K562 (cell line): ENCODE measurements at regions not wholly inside any gene's neighbourhood (a gene's known extent, or its start where the extent isn't known, plus 50 kb on each side); places are given as distances from the start of the nearest gene placed in this dataset.

ENCODE experiments used
- ATAC-seq: fragments of 200-7000 bp; cut with Tn5 transposase; 3 replicates; pipeline ENCODE4 v1.9.1; 2020; ENCODE audit warnings: moderate library complexity
- BruUV-seq: library from RNA; stranded (reverse); fragments of 400-500 nt; replicated peaks from 2 replicates; lab custom pipeline; 2021; lab: Mats Ljungman, UMichigan
- CTCF ChIA-PET: fragments of 300-600 bp; formaldehyde crosslinking; extraction: SDS; loops from one replicate; lab custom pipeline; 2021; ENCODE audit warnings: low intra/inter-chr PET ratio; lab: Yijun Ruan, JAX
- POLR2A ChIA-PET: fragments of 300-600, 350-650 bp; sonication (Branson Sonifier 250); formaldehyde crosslinking; extraction: SDS; loops from one replicate; lab custom pipeline; 2021; ENCODE audit warnings: antibody characterized with exemption, inconsistent platforms; lab: Yijun Ruan, JAX
- DNase-seq, 4 experiments: peaks; one replicate each; pipeline versions ENCODE4 v3.0.0 to v3.0.0-alpha.2; 2011 to 2018; ENCODE audit warnings: low spot score in 3 of 4, mixed read lengths in 3 of 4; ENCODE audit errors: extremely low read depth in 1 of 4
- FAIRE-seq: peaks from 2 replicates; lab custom pipeline; 2011; peaks lifted over from hg19 to GRCh38; lab: Jason Lieb, UNC
- H2AFZ ChIP-seq: 2 replicates; pipeline ENCODE4 v1.6.0; 2011; ENCODE audit warnings: low read depth, low read length, control low read depth, inconsistent platforms
- H3K27ac ChIP-seq: fragments of 200-600 bp; 3 replicates; pipeline ENCODE4 v1.8.0; 2011; ENCODE audit warnings: low read depth, mild to moderate bottlenecking, control low read depth, inconsistent platforms, low read length, moderate library complexity, mixed read lengths; ENCODE audit errors: extremely low read depth
- H3K27me3 ChIP-seq, 2 experiments: fragments of 300-600 bp in 1 of 2; 2 replicates in 1 of 2; 3 replicates in 1 of 2; pipeline versions ENCODE4 v1.6.0 to v1.8.0; 2011; ENCODE audit warnings: inconsistent platforms in 2 of 2, low read length in 2 of 2, mild to moderate bottlenecking in 1 of 2, mixed read lengths in 1 of 2, moderate library complexity in 1 of 2; ENCODE audit not compliant: control insufficient read depth in 2 of 2, insufficient read depth in 2 of 2
- H3K36me3 ChIP-seq: fragments of 300-600 bp; 3 replicates; pipeline ENCODE4 v1.8.0; 2011; ENCODE audit warnings: mild to moderate bottlenecking, low read length, inconsistent platforms; ENCODE audit not compliant: control insufficient read depth, insufficient read depth
- H3K4me1 ChIP-seq, 2 experiments: fragments of 200-600 bp in 1 of 2; replicated peaks in 1 of 2; 2 replicates in 1 of 2; 3 replicates in 1 of 2; pipeline versions ENCODE4 v1.5.1 to v1.8.0; 2011; ENCODE audit warnings: inconsistent platforms in 2 of 2, low read length in 2 of 2, mild to moderate bottlenecking in 1 of 2, mixed read lengths in 1 of 2, moderate library complexity in 1 of 2; ENCODE audit not compliant: control insufficient read depth in 2 of 2, insufficient read depth in 2 of 2
- H3K4me2 ChIP-seq: 2 replicates; pipeline ENCODE4 v1.6.1; 2011; ENCODE audit warnings: low read length, control low read depth, inconsistent platforms, mixed read lengths; ENCODE audit not compliant: insufficient read depth
- H3K4me3 ChIP-seq: fragments of 200-600 bp; sonication (generic), shearing (Covaris generic); 2 replicates; pipeline ENCODE4 v1.5.1; 2016; ENCODE audit warnings: control low read depth, inconsistent platforms
- H3K79me2 ChIP-seq: fragments of 200-600 bp; 3 replicates; pipeline ENCODE4 v1.8.0; 2011; ENCODE audit warnings: low read length, inconsistent platforms; ENCODE audit not compliant: control insufficient read depth, insufficient read depth
- H3K9ac ChIP-seq, 2 experiments: 2 replicates each; pipeline versions ENCODE4 v1.6.0 to v1.6.1; 2011; ENCODE audit warnings: low read depth in 2 of 2, low read length in 2 of 2, control low read depth in 1 of 2, inconsistent platforms in 1 of 2, mild to moderate bottlenecking in 1 of 2, mixed read lengths in 1 of 2; ENCODE audit not compliant: insufficient read depth in 1 of 2
- H3K9me1 ChIP-seq: one replicate; pipeline ENCODE4 v1.6.0; 2011; ENCODE audit warnings: inconsistent platforms, mild to moderate bottlenecking, low read length, moderate library complexity; ENCODE audit not compliant: control insufficient read depth, insufficient read depth
- H3K9me3 ChIP-seq: replicated peaks from 2 replicates; pipeline ENCODE4 v1.5.1; 2011; ENCODE audit warnings: low read depth, low read length, inconsistent platforms; ENCODE audit not compliant: control insufficient read depth, insufficient read depth
- H4K20me1 ChIP-seq: replicated peaks from 2 replicates; pipeline ENCODE4 v1.6.1; 2011; ENCODE audit warnings: low read length, inconsistent platforms, mixed read lengths; ENCODE audit not compliant: control insufficient read depth, insufficient read depth
- EGR1 ChIP-seq: fragments of 450-650 bp; conservative IDR thresholded peaks from 2 replicates; pipeline ENCODE4 v1.6.1; 2017; ENCODE audit warnings: mild to moderate bottlenecking
- MTF1 ChIP-seq: fragments of 250-450 bp; sonication (Bioruptor Pico); IDR thresholded peaks from 2 replicates; pipeline ENCODE4 v1.9.0; 2021; ENCODE audit warnings: moderate library complexity, mild to moderate bottlenecking, inconsistent platforms, borderline replicate concordance
- NCOR1 ChIP-seq: fragments of 450-650 bp; IDR thresholded peaks from 2 replicates; pipeline ENCODE4 v1.6.1; 2016; ENCODE audit warnings: mild to moderate bottlenecking, moderate library complexity
- SMAD1 ChIP-seq: fragments of 150-350 bp; IDR thresholded peaks from 2 replicates; pipeline ENCODE4 v1.6.1; 2014; ENCODE audit warnings: low read length, low read depth; ENCODE audit not compliant: partially characterized antibody
- TGIF2 ChIP-seq: sonication (generic); formaldehyde crosslinking; IDR thresholded peaks from 2 replicates; pipeline ENCODE4 v1.8.1; 2022; ENCODE audit warnings: mild to moderate bottlenecking, missing genetic modification reagents, moderate library complexity
- ZBTB49 ChIP-seq: sonication (generic); formaldehyde crosslinking; IDR thresholded peaks from 2 replicates; pipeline ENCODE4 v1.8.0; 2022; ENCODE audit warnings: missing genetic modification reagents, mild to moderate bottlenecking, borderline replicate concordance
- ZNF134 ChIP-seq: fragments of 250-450 bp; sonication (Bioruptor Pico); conservative IDR thresholded peaks from 2 replicates; pipeline ENCODE4 v1.4.0; 2020
- WGBS: fragments of 100-300 bp; shearing (Covaris generic); methylation state at CpG from one replicate; pipeline ENCODE4 v1.1.6; 2016; ENCODE audit warnings: low coverage, mixed read lengths; ENCODE audit not compliant: insufficient coverage; ENCODE audit errors: missing lambda C conversion rate; 5-methylcytosine and 5-hydroxymethylcytosine counted together
- in situ Hi-C: fragments of 300-500 bp; cut with MboI; formaldehyde crosslinking; loops from 4 replicates; pipeline ENCODE4 v1.15.0; 2018; ENCODE audit warnings: inconsistent platforms, mixed read lengths
- intact Hi-C: fragments of 100-400 bp; cut with micrococcal nuclease; formaldehyde crosslinking; loops from 2 replicates; pipeline ENCODE4 v1.14.2; 2022
- TF ChIP-seq, protein P1 (sequence below): fragments of 200-800 bp; sonication (Bioruptor generic); IDR thresholded peaks from 2 replicates; pipeline ENCODE4 v1.6.1; 2016; ENCODE audit warnings: missing genetic modification characterization, missing compliant biosample characterization
- TF ChIP-seq, protein P2 (sequence below): fragments of 250-450 bp; sonication (Bioruptor Pico); IDR thresholded peaks from 2 replicates; pipeline ENCODE4 v1.4.0; 2020; ENCODE audit warnings: mild to moderate bottlenecking, moderate library complexity, borderline replicate concordance

GRCh38 chr4:188536826-188537225 is 397.6 kb downstream of the TRIML1 start:
- POLR2A ChIA-PET: no interaction called here

More at GRCh38 chr4:188536826-188537225, 397.6 kb downstream of the TRIML1 start:
- no peak overlapping the region for H3K4me2 ChIP-seq
- H3K4me3 ChIP-seq: no peak overlapping the region
- no peak overlapping the region for H3K27ac ChIP-seq
- H3K9ac ChIP-seq: no peak overlapping the region
- BruUV-seq: no TSS peak
- intact Hi-C loops: no loop called here
- FAIRE-seq (no peak), ATAC-seq (no peak), DNase-seq (no peak)
- H3K9me1 ChIP-seq: no peaks in the 10 kb centered on the region
- no peaks in the 10 kb centered on the region for H3K4me1 ChIP-seq
- H3K27me3 ChIP-seq: no peaks in the 10 kb centered on the region
- H3K36me3 ChIP-seq: no peaks in the 10 kb centered on the region
- H3K9me3 ChIP-seq: no peaks in the 10 kb centered on the region
- TF ChIP-seq, protein P1, sequence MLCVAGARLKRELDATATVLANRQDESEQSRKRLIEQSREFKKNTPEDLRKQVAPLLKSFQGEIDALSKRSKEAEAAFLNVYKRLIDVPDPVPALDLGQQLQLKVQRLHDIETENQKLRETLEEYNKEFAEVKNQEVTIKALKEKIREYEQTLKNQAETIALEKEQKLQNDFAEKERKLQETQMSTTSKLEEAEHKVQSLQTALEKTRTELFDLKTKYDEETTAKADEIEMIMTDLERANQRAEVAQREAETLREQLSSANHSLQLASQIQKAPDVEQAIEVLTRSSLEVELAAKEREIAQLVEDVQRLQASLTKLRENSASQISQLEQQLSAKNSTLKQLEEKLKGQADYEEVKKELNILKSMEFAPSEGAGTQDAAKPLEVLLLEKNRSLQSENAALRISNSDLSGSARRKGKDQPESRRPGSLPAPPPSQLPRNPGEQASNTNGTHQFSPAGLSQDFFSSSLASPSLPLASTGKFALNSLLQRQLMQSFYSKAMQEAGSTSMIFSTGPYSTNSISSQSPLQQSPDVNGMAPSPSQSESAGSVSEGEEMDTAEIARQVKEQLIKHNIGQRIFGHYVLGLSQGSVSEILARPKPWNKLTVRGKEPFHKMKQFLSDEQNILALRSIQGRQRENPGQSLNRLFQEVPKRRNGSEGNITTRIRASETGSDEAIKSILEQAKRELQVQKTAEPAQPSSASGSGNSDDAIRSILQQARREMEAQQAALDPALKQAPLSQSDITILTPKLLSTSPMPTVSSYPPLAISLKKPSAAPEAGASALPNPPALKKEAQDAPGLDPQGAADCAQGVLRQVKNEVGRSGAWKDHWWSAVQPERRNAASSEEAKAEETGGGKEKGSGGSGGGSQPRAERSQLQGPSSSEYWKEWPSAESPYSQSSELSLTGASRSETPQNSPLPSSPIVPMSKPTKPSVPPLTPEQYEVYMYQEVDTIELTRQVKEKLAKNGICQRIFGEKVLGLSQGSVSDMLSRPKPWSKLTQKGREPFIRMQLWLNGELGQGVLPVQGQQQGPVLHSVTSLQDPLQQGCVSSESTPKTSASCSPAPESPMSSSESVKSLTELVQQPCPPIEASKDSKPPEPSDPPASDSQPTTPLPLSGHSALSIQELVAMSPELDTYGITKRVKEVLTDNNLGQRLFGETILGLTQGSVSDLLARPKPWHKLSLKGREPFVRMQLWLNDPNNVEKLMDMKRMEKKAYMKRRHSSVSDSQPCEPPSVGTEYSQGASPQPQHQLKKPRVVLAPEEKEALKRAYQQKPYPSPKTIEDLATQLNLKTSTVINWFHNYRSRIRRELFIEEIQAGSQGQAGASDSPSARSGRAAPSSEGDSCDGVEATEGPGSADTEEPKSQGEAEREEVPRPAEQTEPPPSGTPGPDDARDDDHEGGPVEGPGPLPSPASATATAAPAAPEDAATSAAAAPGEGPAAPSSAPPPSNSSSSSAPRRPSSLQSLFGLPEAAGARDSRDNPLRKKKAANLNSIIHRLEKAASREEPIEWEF (CRISPR knock-in tag): no peak
- TF ChIP-seq NCOR1 (no peak), EGR1 (no peak), ZBTB49 (CRISPR knock-in tag) (no peak), TGIF2 (CRISPR knock-in tag) (no peak), ZNF134 (CRISPR knock-in tag) (no peak), SMAD1 (no peak), MTF1 (CRISPR knock-in tag) (no peak)
- TF ChIP-seq, protein P2, sequence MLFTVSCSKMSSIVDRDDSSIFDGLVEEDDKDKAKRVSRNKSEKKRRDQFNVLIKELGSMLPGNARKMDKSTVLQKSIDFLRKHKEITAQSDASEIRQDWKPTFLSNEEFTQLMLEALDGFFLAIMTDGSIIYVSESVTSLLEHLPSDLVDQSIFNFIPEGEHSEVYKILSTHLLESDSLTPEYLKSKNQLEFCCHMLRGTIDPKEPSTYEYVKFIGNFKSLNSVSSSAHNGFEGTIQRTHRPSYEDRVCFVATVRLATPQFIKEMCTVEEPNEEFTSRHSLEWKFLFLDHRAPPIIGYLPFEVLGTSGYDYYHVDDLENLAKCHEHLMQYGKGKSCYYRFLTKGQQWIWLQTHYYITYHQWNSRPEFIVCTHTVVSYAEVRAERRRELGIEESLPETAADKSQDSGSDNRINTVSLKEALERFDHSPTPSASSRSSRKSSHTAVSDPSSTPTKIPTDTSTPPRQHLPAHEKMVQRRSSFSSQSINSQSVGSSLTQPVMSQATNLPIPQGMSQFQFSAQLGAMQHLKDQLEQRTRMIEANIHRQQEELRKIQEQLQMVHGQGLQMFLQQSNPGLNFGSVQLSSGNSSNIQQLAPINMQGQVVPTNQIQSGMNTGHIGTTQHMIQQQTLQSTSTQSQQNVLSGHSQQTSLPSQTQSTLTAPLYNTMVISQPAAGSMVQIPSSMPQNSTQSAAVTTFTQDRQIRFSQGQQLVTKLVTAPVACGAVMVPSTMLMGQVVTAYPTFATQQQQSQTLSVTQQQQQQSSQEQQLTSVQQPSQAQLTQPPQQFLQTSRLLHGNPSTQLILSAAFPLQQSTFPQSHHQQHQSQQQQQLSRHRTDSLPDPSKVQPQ: no peak
- H3K79me2 ChIP-seq: no peaks in the 10 kb centered on the region
- CTCF ChIA-PET: no interaction called here
- no peaks in the 10 kb centered on the region for H4K20me1 ChIP-seq
- no peak overlapping the region for H2AFZ ChIP-seq
- 2% methylated on average over 10 of the region's 10 CpGs for whole genome bisulfite sequencing
- in situ Hi-C loops: no loop called here
